VCaP (cell line): ENCODE measurements at regions not wholly inside any gene's neighbourhood (a gene's known extent, or its start where the extent isn't known, plus 50 kb on each side); places are given as distances from the start of the nearest gene placed in this dataset.

Experiments
- H3K27ac ChIP-seq: fragments of 450-650 bp; 2 replicates; pipeline ENCODE4 v1.5.1; 2017
- TF ChIP-seq, protein P1 (sequence below): fragments of 450-650 bp; conservative IDR thresholded peaks from 2 replicates; pipeline ENCODE4 v1.5.1; 2017; ENCODE audit warnings: mild to moderate bottlenecking, moderate library complexity

DNA sequence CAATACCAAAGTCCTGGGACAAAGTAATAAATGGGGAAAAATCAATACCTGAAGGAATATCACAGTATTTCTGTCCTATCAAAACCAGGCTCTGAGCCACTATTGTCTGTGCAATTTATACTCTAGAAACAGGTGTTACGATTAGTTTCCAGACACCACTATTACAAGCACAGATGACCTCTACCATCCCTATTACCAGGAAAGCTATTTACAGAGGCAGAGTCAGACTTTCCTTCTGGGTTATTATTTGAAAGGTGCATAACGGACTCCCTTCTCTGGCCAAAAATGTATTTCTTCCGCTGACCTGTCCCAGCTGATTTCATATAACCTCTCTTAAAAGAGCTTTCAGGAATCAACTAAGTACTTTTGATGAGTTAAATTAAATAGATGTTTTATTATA is 154.6 kb upstream of the LRRC7 start:
- TF ChIP-seq, protein P1, sequence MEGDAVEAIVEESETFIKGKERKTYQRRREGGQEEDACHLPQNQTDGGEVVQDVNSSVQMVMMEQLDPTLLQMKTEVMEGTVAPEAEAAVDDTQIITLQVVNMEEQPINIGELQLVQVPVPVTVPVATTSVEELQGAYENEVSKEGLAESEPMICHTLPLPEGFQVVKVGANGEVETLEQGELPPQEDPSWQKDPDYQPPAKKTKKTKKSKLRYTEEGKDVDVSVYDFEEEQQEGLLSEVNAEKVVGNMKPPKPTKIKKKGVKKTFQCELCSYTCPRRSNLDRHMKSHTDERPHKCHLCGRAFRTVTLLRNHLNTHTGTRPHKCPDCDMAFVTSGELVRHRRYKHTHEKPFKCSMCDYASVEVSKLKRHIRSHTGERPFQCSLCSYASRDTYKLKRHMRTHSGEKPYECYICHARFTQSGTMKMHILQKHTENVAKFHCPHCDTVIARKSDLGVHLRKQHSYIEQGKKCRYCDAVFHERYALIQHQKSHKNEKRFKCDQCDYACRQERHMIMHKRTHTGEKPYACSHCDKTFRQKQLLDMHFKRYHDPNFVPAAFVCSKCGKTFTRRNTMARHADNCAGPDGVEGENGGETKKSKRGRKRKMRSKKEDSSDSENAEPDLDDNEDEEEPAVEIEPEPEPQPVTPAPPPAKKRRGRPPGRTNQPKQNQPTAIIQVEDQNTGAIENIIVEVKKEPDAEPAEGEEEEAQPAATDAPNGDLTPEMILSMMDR, result no peak
- no peak overlapping the region for H3K27ac ChIP-seq

DNA sequence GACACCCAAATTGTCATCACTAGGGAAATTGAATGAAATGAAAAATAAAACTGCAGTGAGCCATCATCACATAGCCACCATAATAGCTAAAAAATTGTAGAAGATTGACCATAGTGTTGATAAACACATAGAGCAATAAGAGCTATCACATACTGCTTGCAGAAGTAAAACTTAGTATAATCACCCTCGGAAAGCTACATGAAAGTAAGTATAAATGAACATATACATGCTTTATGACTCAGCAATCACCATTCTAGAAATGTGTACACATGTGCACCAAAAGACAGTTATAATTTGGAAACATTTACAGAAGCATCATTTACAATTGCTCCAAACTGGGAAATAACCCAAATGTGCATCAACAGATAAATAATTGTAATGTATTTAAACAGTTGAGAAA is 153.1 kb upstream of the LRRC7 start:
- TF ChIP-seq, protein P1, result no peak
- no peak overlapping the region for H3K27ac ChIP-seq

DNA sequence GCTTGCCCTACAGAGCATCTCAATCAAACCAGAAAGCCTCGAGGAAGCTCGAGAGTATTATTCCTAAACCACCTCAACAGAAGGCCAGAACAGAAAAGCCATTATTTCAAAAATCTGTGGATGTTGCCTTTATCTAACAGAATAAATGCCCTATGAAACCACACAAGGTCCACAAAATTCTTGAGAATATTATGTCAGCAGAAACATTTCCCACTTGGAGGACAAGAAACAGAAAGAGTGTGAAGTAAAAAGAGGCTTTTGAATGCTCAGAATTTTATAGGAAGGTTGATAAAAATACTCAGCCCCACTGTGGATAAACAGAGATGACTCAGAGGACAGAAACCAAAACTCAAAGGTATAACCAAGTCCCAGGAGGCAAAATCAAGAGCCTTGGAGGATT is 146.4 kb upstream of the LRRC7 start:
- TF ChIP-seq, protein P1, result no peak
- H3K27ac ChIP-seq, result no peak overlapping the region

DNA sequence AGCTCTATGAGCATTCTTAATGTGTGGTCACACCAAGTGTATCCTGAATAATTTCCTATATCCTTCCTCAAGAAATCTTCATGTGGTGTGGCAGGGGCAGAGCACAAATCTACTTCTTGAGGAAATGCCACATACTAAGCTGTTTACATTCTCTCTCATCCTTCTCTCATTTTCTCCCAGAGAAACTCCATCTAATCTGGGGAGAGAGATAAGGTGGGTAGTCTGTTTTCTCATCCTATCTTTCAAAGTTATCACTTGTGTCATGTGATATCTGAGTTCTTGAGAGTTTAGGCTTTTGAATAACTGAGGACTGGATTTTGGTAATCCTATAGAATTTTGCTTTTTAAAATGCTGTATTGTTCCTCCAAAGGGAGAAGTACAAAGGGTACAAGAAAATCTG is 141.9 kb upstream of the LRRC7 start:
- H3K27ac ChIP-seq, result no peak overlapping the region
- TF ChIP-seq, protein P1, result no peak

DNA sequence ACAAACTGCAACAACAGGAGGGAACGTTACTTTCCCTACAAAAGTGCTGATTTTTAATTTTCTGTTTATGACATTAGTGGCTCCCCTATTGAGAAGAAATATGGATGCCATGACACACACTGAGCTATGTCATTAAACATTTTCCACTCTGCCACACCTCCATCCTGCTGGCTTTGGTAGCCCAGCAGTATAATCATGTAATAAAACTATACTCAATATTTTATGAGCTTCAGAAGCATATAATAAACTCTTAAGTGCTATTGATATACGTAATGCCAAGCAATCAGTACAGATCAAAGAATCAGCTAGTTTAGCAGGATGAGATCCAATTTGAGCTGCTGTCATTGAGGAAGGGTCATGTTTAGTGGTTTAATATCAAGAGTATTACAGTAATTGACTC is 141.3 kb upstream of the LRRC7 start:
- TF ChIP-seq, protein P1, result no peak
- H3K27ac ChIP-seq, result no peak overlapping the region

DNA sequence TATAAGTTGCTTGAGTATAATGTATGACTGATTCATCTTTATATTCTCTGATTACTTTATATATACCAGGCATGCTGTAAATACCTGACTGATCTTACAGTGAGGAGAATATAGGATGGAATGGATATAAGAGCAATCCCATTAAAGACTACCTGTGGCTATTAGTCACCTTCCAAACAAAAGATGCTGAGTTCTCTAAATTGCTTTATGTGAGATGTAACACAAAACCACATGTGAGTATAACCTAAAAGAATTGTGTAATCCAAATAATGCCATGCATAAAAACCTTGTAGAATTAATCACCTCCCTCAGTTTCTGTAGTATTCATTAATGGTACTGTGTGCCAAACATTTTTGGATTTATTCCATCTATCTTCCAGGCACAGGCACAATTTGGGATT is 134.6 kb upstream of the LRRC7 start:
- TF ChIP-seq, protein P1, result no peak
- no peak overlapping the region for H3K27ac ChIP-seq

DNA sequence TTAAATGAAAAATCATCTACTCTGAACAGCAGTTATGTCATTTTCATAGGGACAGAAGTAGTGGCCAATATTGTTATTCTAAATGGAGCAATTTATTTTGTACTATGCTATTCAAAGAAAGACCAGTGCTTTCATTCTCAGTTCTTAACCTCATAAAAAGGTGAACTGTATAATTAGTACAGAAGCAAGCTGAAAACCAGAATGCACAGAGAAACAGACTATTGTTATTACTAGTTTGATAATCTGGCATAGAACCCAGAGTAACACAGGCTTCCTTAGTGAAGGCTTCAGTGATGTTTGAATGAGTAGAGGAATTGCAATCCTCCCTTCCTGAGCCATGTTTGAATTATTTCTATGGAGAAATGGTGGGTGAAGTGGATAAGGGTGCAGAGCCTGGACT is 131.6 kb upstream of the LRRC7 start:
- no peak overlapping the region for H3K27ac ChIP-seq
- TF ChIP-seq, protein P1, result no peak
